ENCODE measurements at regions not wholly inside any gene's neighbourhood (a gene's known extent, or its start where the extent isn't known, plus 50 kb on each side); places are given as distances from the start of the nearest gene placed in this dataset.
"Not testable (repeated sequence)": the region's sequence is repeated elsewhere in the genome, so short reads cannot be mapped to it uniquely, and the experiment has no call there.

- H3K27ac Mint-ChIP-seq (ENCODE audit: unreplicated experiment) = no peak overlapping the region
- no peaks in the 10 kb centered on the region for H3K9me3 Mint-ChIP-seq
- peaks cover 50% of the 10 kb centered on the region for H3K4me1 Mint-ChIP-seq
- no peaks in the 10 kb centered on the region for H3K27me3 Mint-ChIP-seq (ENCODE audit: low read depth)
- H3K36me3 Mint-ChIP-seq (ENCODE audit: low read depth) = no peaks in the 10 kb centered on the region
- no peak overlapping the region for H3K4me3 Mint-ChIP-seq
- TF ChIP-seq CTCF (conservative IDR thresholded peaks at IDR 0.05) = no peak
- DNase-seq (ENCODE audit: low read depth, low spot score) = no peak
Measured at GRCh38 chr5:142402752-142403318, 78.0 kb upstream of the SPRY4 start.

- no peak for DNase-seq (ENCODE audit: low read depth, low spot score)
- H3K9me3 Mint-ChIP-seq = peaks cover 16% of the 10 kb centered on the region
- no peak overlapping the region for H3K4me3 Mint-ChIP-seq
- no peak for TF ChIP-seq CTCF (conservative IDR thresholded peaks at IDR 0.05)
- no peaks in the 10 kb centered on the region for H3K27me3 Mint-ChIP-seq (ENCODE audit: low read depth)
- H3K4me1 Mint-ChIP-seq = peaks cover 46% of the 10 kb centered on the region
- peaks cover 15% of the 10 kb centered on the region for H3K36me3 Mint-ChIP-seq (ENCODE audit: low read depth)
- H3K27ac Mint-ChIP-seq (ENCODE audit: unreplicated experiment) = peak overlapping the region; percentile 84
Measured at GRCh38 chr5:142400415-142400814, 75.6 kb upstream of the SPRY4 start.

- peaks cover 20% of the 10 kb centered on the region for H3K9me3 Mint-ChIP-seq
- H3K36me3 Mint-ChIP-seq (ENCODE audit: low read depth) = peaks cover 18% of the 10 kb centered on the region
- TF ChIP-seq CTCF (conservative IDR thresholded peaks at IDR 0.05) = no peak
- H3K27me3 Mint-ChIP-seq (ENCODE audit: low read depth) = no peaks in the 10 kb centered on the region
- H3K4me3 Mint-ChIP-seq = no peak overlapping the region
- no peak for DNase-seq (ENCODE audit: low read depth, low spot score)
- peaks cover 42% of the 10 kb centered on the region for H3K4me1 Mint-ChIP-seq
- peak overlapping the region; percentile 59 for H3K27ac Mint-ChIP-seq (ENCODE audit: unreplicated experiment)
Measured at GRCh38 chr5:142399891-142400290, 75.1 kb upstream of the SPRY4 start.

- Mint-ChIP-seq H3K36me3 (ENCODE audit: low read depth) (peaks cover 18% of the 10 kb centered on the region), H3K27me3 (ENCODE audit: low read depth) (no peaks in the 10 kb centered on the region), H3K4me1 (peaks cover 30% of the 10 kb centered on the region), H3K4me3 (no peak overlapping the region), H3K9me3 (peaks cover 20% of the 10 kb centered on the region), H3K27ac (ENCODE audit: unreplicated experiment) (no peak overlapping the region)
- TF ChIP-seq CTCF (conservative IDR thresholded peaks at IDR 0.05) = no peak
- no peak for DNase-seq (ENCODE audit: low read depth, low spot score)
Measured at GRCh38 chr5:142398730-142399055, 73.9 kb upstream of the SPRY4 start.

- Mint-ChIP-seq H3K4me1 (peaks cover 29% of the 10 kb centered on the region), H3K36me3 (ENCODE audit: low read depth) (peaks cover 18% of the 10 kb centered on the region), H3K9me3 (peaks cover 20% of the 10 kb centered on the region), H3K27ac (ENCODE audit: unreplicated experiment) (peak overlapping the region; percentile 58)
- not testable (repeated sequence) for H3K4me3 Mint-ChIP-seq; H3K27me3 Mint-ChIP-seq (ENCODE audit: low read depth); DNase-seq (ENCODE audit: low read depth, low spot score)
Measured at GRCh38 chr5:142398011-142398729, 73.3 kb upstream of the SPRY4 start.

GRCh38 chr5:142397178-142397577, 72.4 kb upstream of the SPRY4 start:
- peaks cover 31% of the 10 kb centered on the region for H3K4me1 Mint-ChIP-seq
- no peak overlapping the region for H3K4me3 Mint-ChIP-seq
- DNase-seq (ENCODE audit: low read depth, low spot score) = no peak
- peaks cover 20% of the 10 kb centered on the region for H3K9me3 Mint-ChIP-seq
- no peak for TF ChIP-seq CTCF (conservative IDR thresholded peaks at IDR 0.05)
- peaks cover 18% of the 10 kb centered on the region for H3K36me3 Mint-ChIP-seq (ENCODE audit: low read depth)
- H3K27me3 Mint-ChIP-seq (ENCODE audit: low read depth) = no peaks in the 10 kb centered on the region
- H3K27ac Mint-ChIP-seq (ENCODE audit: unreplicated experiment) = no peak overlapping the region

All from neural crest cell (in vitro differentiated cells).